ENCODE measurements at regions not wholly inside any gene's neighbourhood (a gene's known extent, or its start where the extent isn't known, plus 50 kb on each side); places are given as distances from the start of the nearest gene placed in this dataset.

- no peak for TF ChIP-seq CTCF (IDR thresholded peaks at IDR 0.05; ENCODE audit: low read length)
- TF ChIP-seq EZH2phosphoT487 (IDR thresholded peaks at IDR 0.05; ENCODE audit: low read length): no peak
Observed at GRCh38 chr9:104361207-104361606, 142.9 kb upstream of the OR13F1 start.
